K562 (cell line): ENCODE measurements at regions not wholly inside any gene's neighbourhood (a gene's known extent, or its start where the extent isn't known, plus 50 kb on each side); places are given as distances from the start of the nearest gene placed in this dataset.

ENCODE experiments used
- ATAC-seq: fragments of 200-7000 bp; cut with Tn5 transposase; 3 replicates; pipeline ENCODE4 v1.9.1; 2020; ENCODE audit warnings: moderate library complexity
- BruUV-seq: library from RNA; stranded (reverse); fragments of 400-500 nt; replicated peaks from 2 replicates; lab custom pipeline; 2021; lab: Mats Ljungman, UMichigan
- CTCF ChIA-PET: fragments of 300-600 bp; formaldehyde crosslinking; extraction: SDS; loops from one replicate; lab custom pipeline; 2021; ENCODE audit warnings: low intra/inter-chr PET ratio; lab: Yijun Ruan, JAX
- POLR2A ChIA-PET: fragments of 300-600, 350-650 bp; sonication (Branson Sonifier 250); formaldehyde crosslinking; extraction: SDS; loops from one replicate; lab custom pipeline; 2021; ENCODE audit warnings: antibody characterized with exemption, inconsistent platforms; lab: Yijun Ruan, JAX
- DNase-seq, 4 experiments: peaks; one replicate each; pipeline versions ENCODE4 v3.0.0 to v3.0.0-alpha.2; 2011 to 2018; ENCODE audit warnings: low spot score in 3 of 4, mixed read lengths in 3 of 4; ENCODE audit errors: extremely low read depth in 1 of 4
- FAIRE-seq: peaks from 2 replicates; lab custom pipeline; 2011; peaks lifted over from hg19 to GRCh38; lab: Jason Lieb, UNC
- H2AFZ ChIP-seq: 2 replicates; pipeline ENCODE4 v1.6.0; 2011; ENCODE audit warnings: low read depth, low read length, control low read depth, inconsistent platforms
- H3K27ac ChIP-seq: fragments of 200-600 bp; 3 replicates; pipeline ENCODE4 v1.8.0; 2011; ENCODE audit warnings: low read depth, mild to moderate bottlenecking, control low read depth, inconsistent platforms, low read length, moderate library complexity, mixed read lengths; ENCODE audit errors: extremely low read depth
- H3K27me3 ChIP-seq, 2 experiments: fragments of 300-600 bp in 1 of 2; 2 replicates in 1 of 2; 3 replicates in 1 of 2; pipeline versions ENCODE4 v1.6.0 to v1.8.0; 2011; ENCODE audit warnings: inconsistent platforms in 2 of 2, low read length in 2 of 2, mild to moderate bottlenecking in 1 of 2, mixed read lengths in 1 of 2, moderate library complexity in 1 of 2; ENCODE audit not compliant: control insufficient read depth in 2 of 2, insufficient read depth in 2 of 2
- H3K36me3 ChIP-seq: fragments of 300-600 bp; 3 replicates; pipeline ENCODE4 v1.8.0; 2011; ENCODE audit warnings: mild to moderate bottlenecking, low read length, inconsistent platforms; ENCODE audit not compliant: control insufficient read depth, insufficient read depth
- H3K4me1 ChIP-seq, 2 experiments: fragments of 200-600 bp in 1 of 2; replicated peaks in 1 of 2; 2 replicates in 1 of 2; 3 replicates in 1 of 2; pipeline versions ENCODE4 v1.5.1 to v1.8.0; 2011; ENCODE audit warnings: inconsistent platforms in 2 of 2, low read length in 2 of 2, mild to moderate bottlenecking in 1 of 2, mixed read lengths in 1 of 2, moderate library complexity in 1 of 2; ENCODE audit not compliant: control insufficient read depth in 2 of 2, insufficient read depth in 2 of 2
- H3K4me2 ChIP-seq: 2 replicates; pipeline ENCODE4 v1.6.1; 2011; ENCODE audit warnings: low read length, control low read depth, inconsistent platforms, mixed read lengths; ENCODE audit not compliant: insufficient read depth
- H3K4me3 ChIP-seq: fragments of 200-600 bp; sonication (generic), shearing (Covaris generic); 2 replicates; pipeline ENCODE4 v1.5.1; 2016; ENCODE audit warnings: control low read depth, inconsistent platforms
- H3K79me2 ChIP-seq: fragments of 200-600 bp; 3 replicates; pipeline ENCODE4 v1.8.0; 2011; ENCODE audit warnings: low read length, inconsistent platforms; ENCODE audit not compliant: control insufficient read depth, insufficient read depth
- H3K9ac ChIP-seq, 2 experiments: 2 replicates each; pipeline versions ENCODE4 v1.6.0 to v1.6.1; 2011; ENCODE audit warnings: low read depth in 2 of 2, low read length in 2 of 2, control low read depth in 1 of 2, inconsistent platforms in 1 of 2, mild to moderate bottlenecking in 1 of 2, mixed read lengths in 1 of 2; ENCODE audit not compliant: insufficient read depth in 1 of 2
- H3K9me1 ChIP-seq: one replicate; pipeline ENCODE4 v1.6.0; 2011; ENCODE audit warnings: inconsistent platforms, mild to moderate bottlenecking, low read length, moderate library complexity; ENCODE audit not compliant: control insufficient read depth, insufficient read depth
- H3K9me3 ChIP-seq: replicated peaks from 2 replicates; pipeline ENCODE4 v1.5.1; 2011; ENCODE audit warnings: low read depth, low read length, inconsistent platforms; ENCODE audit not compliant: control insufficient read depth, insufficient read depth
- H4K20me1 ChIP-seq: replicated peaks from 2 replicates; pipeline ENCODE4 v1.6.1; 2011; ENCODE audit warnings: low read length, inconsistent platforms, mixed read lengths; ENCODE audit not compliant: control insufficient read depth, insufficient read depth
- COPS2 ChIP-seq: fragments of 450-650 bp; conservative IDR thresholded peaks from 2 replicates; pipeline ENCODE4 v1.6.1; 2016; ENCODE audit warnings: mild to moderate bottlenecking, moderate library complexity
- KHSRP ChIP-seq: fragments of 450-650 bp; IDR thresholded peaks from 2 replicates; pipeline ENCODE4 v1.6.1; 2017
- MAFF ChIP-seq: IDR thresholded peaks from 2 replicates; pipeline ENCODE4 v1.6.1; 2012; ENCODE audit warnings: low read length, improper control_type of control experiment
- MEF2D ChIP-seq: conservative IDR thresholded peaks from 2 replicates; pipeline ENCODE4 v1.6.1; 2016; ENCODE audit warnings: low read depth, missing genetic modification characterization, missing compliant biosample characterization
- NCOA4 ChIP-seq: fragments of 450-650 bp; IDR thresholded peaks from 2 replicates; pipeline ENCODE4 v1.6.1; 2018; ENCODE audit warnings: mild to moderate bottlenecking; ENCODE audit not compliant: partially characterized antibody
- TEAD4 ChIP-seq, 2 experiments: sonication (generic) in 1 of 2; formaldehyde crosslinking in 1 of 2; IDR thresholded peaks; 2 replicates each; pipeline versions ENCODE4 v1.6.1 to v1.8.0; 2012 to 2022; ENCODE audit warnings: borderline replicate concordance in 1 of 2, inconsistent platforms in 1 of 2, low read length in 1 of 2, mild to moderate bottlenecking in 1 of 2, missing genetic modification reagents in 1 of 2
- ZC3H11A ChIP-seq: IDR thresholded peaks from 2 replicates; pipeline ENCODE4 v1.6.1; 2012; ENCODE audit warnings: low read depth, low read length, improper control_type of control experiment
- ZNF551 ChIP-seq: fragments of 250-450 bp; sonication (Bioruptor Pico); IDR thresholded peaks from 2 replicates; pipeline ENCODE4 v1.5.0; 2021; ENCODE audit warnings: mild to moderate bottlenecking, moderate library complexity
- WGBS: fragments of 100-300 bp; shearing (Covaris generic); methylation state at CpG from one replicate; pipeline ENCODE4 v1.1.6; 2016; ENCODE audit warnings: low coverage, mixed read lengths; ENCODE audit not compliant: insufficient coverage; ENCODE audit errors: missing lambda C conversion rate; 5-methylcytosine and 5-hydroxymethylcytosine counted together
- in situ Hi-C: fragments of 300-500 bp; cut with MboI; formaldehyde crosslinking; loops from 4 replicates; pipeline ENCODE4 v1.15.0; 2018; ENCODE audit warnings: inconsistent platforms, mixed read lengths
- intact Hi-C: fragments of 100-400 bp; cut with micrococcal nuclease; formaldehyde crosslinking; loops from 2 replicates; pipeline ENCODE4 v1.14.2; 2022

- Histone ChIP-seq H3K9me3 (peaks cover 3% of the 10 kb centered on the region; the same call in 1 of the 2 replicates), H2AFZ (no peak overlapping the region), H3K4me1 (no peaks in the 10 kb centered on the region), H3K4me3 (no peak overlapping the region), H4K20me1 (no peaks in the 10 kb centered on the region), H3K4me2 (no peak overlapping the region), H3K9ac (no peak overlapping the region), H3K36me3 (no peaks in the 10 kb centered on the region), H3K79me2 (no peaks in the 10 kb centered on the region), H3K27ac (no peak overlapping the region), H3K27me3 (no peaks in the 10 kb centered on the region), H3K9me1 (no peaks in the 10 kb centered on the region)
- WGBS, result 0% methylated on average over 2 of the region's 2 CpGs
- no peak for FAIRE-seq
- DNase-seq, result no peak
- TF ChIP-seq TEAD4 (IDR thresholded peaks at IDR 0.05; ENCODE audit: low read length), result no peak
- TF ChIP-seq TEAD4 (CRISPR knock-in tag; IDR thresholded peaks at IDR 0.05; ENCODE audit: borderline replicate concordance), result no peak
- no peak for TF ChIP-seq MAFF
- no peak for TF ChIP-seq COPS2
- TF ChIP-seq KHSRP, result no peak
- TF ChIP-seq MEF2D, result no peak
- TF ChIP-seq NCOA4, result no peak
- no peak for TF ChIP-seq ZC3H11A
- in situ Hi-C loops (no loop called here), intact Hi-C loops (no loop called here)
- BruUV-seq, result no TSS peak
- no peak for ATAC-seq
- CTCF ChIA-PET, result no interaction called here
- POLR2A ChIA-PET, result no interaction called here
Measured at GRCh38 chr1:88296642-88297041, 387.4 kb upstream of the PKN2 start.

DNA sequence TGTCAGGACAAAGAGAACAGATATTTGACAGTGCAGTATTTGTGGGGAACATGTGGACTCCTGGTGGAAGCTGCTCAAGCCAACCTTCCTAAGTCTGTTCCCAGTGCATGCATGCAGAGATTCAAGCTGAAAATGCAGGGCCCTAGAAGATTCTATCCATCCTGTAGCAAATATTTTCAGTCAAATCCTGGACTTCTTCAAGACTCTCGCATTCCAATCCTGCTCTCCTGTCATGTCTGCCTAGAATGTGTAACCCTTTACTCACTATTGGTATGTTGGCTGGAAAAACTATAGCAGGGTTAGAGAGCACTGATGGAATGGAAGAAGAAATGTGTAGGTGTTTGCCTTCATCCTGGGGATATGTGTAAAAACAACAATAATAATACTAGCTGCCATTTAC is 385.6 kb upstream of the PKN2 start:
- Histone ChIP-seq H3K9me1 (no peaks in the 10 kb centered on the region), H3K9ac (no peak overlapping the region), H3K27me3 (no peaks in the 10 kb centered on the region), H3K4me3 (no peak overlapping the region), H2AFZ (no peak overlapping the region), H4K20me1 (no peaks in the 10 kb centered on the region), H3K79me2 (no peaks in the 10 kb centered on the region), H3K4me2 (no peak overlapping the region), H3K4me1 (no peaks in the 10 kb centered on the region), H3K36me3 (no peaks in the 10 kb centered on the region), H3K27ac (no peak overlapping the region), H3K9me3 (peaks cover 2% of the 10 kb centered on the region; the same call in 1 of the 2 replicates)
- WGBS, result 0% methylated on average over 1 of the region's 1 CpG
- no peak for FAIRE-seq
- in situ Hi-C loops, result no loop called here
- intact Hi-C loops, result no loop called here
- no peak for DNase-seq
- BruUV-seq, result no TSS peak
- TF ChIP-seq ZNF551 (CRISPR knock-in tag), result no peak
- ChIA-PET CTCF (no interaction called here), POLR2A (no interaction called here)
- ATAC-seq, result no peak
